Stomach smooth muscle (tissue), 2 donors: ENCODE measurements at regions not wholly inside any gene's neighbourhood (a gene's known extent, or its start where the extent isn't known, plus 50 kb on each side); places are given as distances from the start of the nearest gene placed in this dataset.

Experiments
- H3K27ac ChIP-seq: one replicate; pipeline ENCODE4 v1.7.0; 2013; ENCODE audit warnings: mild to moderate bottlenecking, low read length, inconsistent platforms
- H3K27me3 ChIP-seq, 2 donors: one replicate each; pipeline ENCODE4 v1.7.0; 2013; ENCODE audit warnings: low read length in 2 of 2; ENCODE audit not compliant: insufficient read depth in 2 of 2, control insufficient read depth in 1 of 2
- H3K36me3 ChIP-seq, 2 donors: one replicate each; pipeline ENCODE4 v1.7.0; 2013; ENCODE audit warnings: low read length in 2 of 2; ENCODE audit not compliant: control insufficient read depth in 2 of 2, insufficient read depth in 2 of 2
- H3K4me1 ChIP-seq: one replicate; pipeline ENCODE4 v1.7.0; 2013; ENCODE audit warnings: low read length; ENCODE audit not compliant: control insufficient read depth, insufficient read depth
- H3K4me3 ChIP-seq, 2 donors: one replicate each; pipeline ENCODE4 v1.7.0; 2013; ENCODE audit warnings: low read length in 2 of 2
- H3K9ac ChIP-seq, 2 donors: one replicate each; pipeline ENCODE4 v1.7.0; 2013; ENCODE audit warnings: low read length in 2 of 2, mild to moderate bottlenecking in 1 of 2
- H3K9me3 ChIP-seq, 2 donors: one replicate each; pipeline ENCODE4 v1.7.0; 2013; ENCODE audit warnings: low read length in 2 of 2; ENCODE audit not compliant: control insufficient read depth in 2 of 2
- donor health status: healthy.
- donor health status: Pancreatic carcinoma.

GRCh38 chr20:10771435-10772140 is 97.8 kb upstream of the JAG1 start:
- no peak overlapping the region for H3K9ac ChIP-seq
- no peaks in the 10 kb centered on the region for H3K4me1 ChIP-seq
- no peaks in the 10 kb centered on the region for H3K9me3 ChIP-seq
- no peak overlapping the region for H3K27ac ChIP-seq
- H3K27me3 ChIP-seq, result no peaks in the 10 kb centered on the region
- no peaks in the 10 kb centered on the region for H3K36me3 ChIP-seq
- no peak overlapping the region for H3K4me3 ChIP-seq

- H3K27me3 ChIP-seq, result no peaks in the 10 kb centered on the region
- H3K36me3 ChIP-seq, result no peaks in the 10 kb centered on the region
- no peak overlapping the region for H3K27ac ChIP-seq
Measured at GRCh38 chr20:10774357-10774943, 100.7 kb upstream of the JAG1 start.

GRCh38 chr20:10777710-10778109 is 103.9 kb upstream of the JAG1 start:
- H3K27me3 ChIP-seq, result no peaks in the 10 kb centered on the region
- H3K4me3 ChIP-seq, result no peak overlapping the region
- H3K4me1 ChIP-seq, result no peaks in the 10 kb centered on the region
- no peak overlapping the region for H3K9ac ChIP-seq
- no peaks in the 10 kb centered on the region for H3K36me3 ChIP-seq
- no peaks in the 10 kb centered on the region for H3K9me3 ChIP-seq
- no peak overlapping the region for H3K27ac ChIP-seq

More at GRCh38 chr20:10774357-10774943, 100.7 kb upstream of the JAG1 start:
- no peak overlapping the region for H3K4me3 ChIP-seq
- no peaks in the 10 kb centered on the region for H3K4me1 ChIP-seq
- H3K9me3 ChIP-seq, result no peaks in the 10 kb centered on the region
- H3K9ac ChIP-seq, result no peak overlapping the region

- Histone ChIP-seq H3K4me3 (no peak overlapping the region), H3K27ac (no peak overlapping the region), H3K36me3 (no peaks in the 10 kb centered on the region), H3K4me1 (no peaks in the 10 kb centered on the region), H3K9ac (no peak overlapping the region), H3K9me3 (no peaks in the 10 kb centered on the region), H3K27me3 (no peaks in the 10 kb centered on the region)
Measured at GRCh38 chr20:10779911-10780310, 106.1 kb upstream of the JAG1 start.

- Histone ChIP-seq H3K9ac (no peak overlapping the region), H3K36me3 (no peaks in the 10 kb centered on the region), H3K27ac (no peak overlapping the region), H3K9me3 (no peaks in the 10 kb centered on the region), H3K4me1 (no peaks in the 10 kb centered on the region), H3K27me3 (no peaks in the 10 kb centered on the region), H3K4me3 (no peak overlapping the region)
Measured at GRCh38 chr20:10780901-10781300, 107.1 kb upstream of the JAG1 start.

- Histone ChIP-seq H3K27ac (no peak overlapping the region), H3K9me3 (no peaks in the 10 kb centered on the region), H3K27me3 (no peaks in the 10 kb centered on the region), H3K4me1 (no peaks in the 10 kb centered on the region), H3K4me3 (no peak overlapping the region), H3K9ac (no peak overlapping the region), H3K36me3 (no peaks in the 10 kb centered on the region)
Measured at GRCh38 chr20:10781526-10781925, 107.7 kb upstream of the JAG1 start.

- H3K27me3 ChIP-seq, result no peaks in the 10 kb centered on the region
- no peak overlapping the region for H3K27ac ChIP-seq
- no peak overlapping the region for H3K4me3 ChIP-seq
- no peak overlapping the region for H3K9ac ChIP-seq
- no peaks in the 10 kb centered on the region for H3K9me3 ChIP-seq
- H3K36me3 ChIP-seq, result no peaks in the 10 kb centered on the region
- no peaks in the 10 kb centered on the region for H3K4me1 ChIP-seq
Measured at GRCh38 chr20:10783707-10784553, 110.1 kb upstream of the JAG1 start.

GRCh38 chr20:10784554-10785183 is 110.9 kb upstream of the JAG1 start:
- Histone ChIP-seq H3K4me3 (no peak overlapping the region), H3K36me3 (no peaks in the 10 kb centered on the region), H3K27me3 (no peaks in the 10 kb centered on the region), H3K27ac (no peak overlapping the region), H3K9me3 (no peaks in the 10 kb centered on the region), H3K9ac (no peak overlapping the region), H3K4me1 (no peaks in the 10 kb centered on the region)

- H3K27ac ChIP-seq, result no peak overlapping the region
- no peaks in the 10 kb centered on the region for H3K9me3 ChIP-seq
- no peak overlapping the region for H3K9ac ChIP-seq
- no peaks in the 10 kb centered on the region for H3K27me3 ChIP-seq
- no peaks in the 10 kb centered on the region for H3K4me1 ChIP-seq
- no peak overlapping the region for H3K4me3 ChIP-seq
- no peaks in the 10 kb centered on the region for H3K36me3 ChIP-seq
Measured at GRCh38 chr20:10786678-10787077, 112.9 kb upstream of the JAG1 start.

GRCh38 chr20:10788055-10788454 is 114.3 kb upstream of the JAG1 start:
- Histone ChIP-seq H3K36me3 (no peaks in the 10 kb centered on the region), H3K9me3 (no peaks in the 10 kb centered on the region), H3K9ac (no peak overlapping the region), H3K4me1 (no peaks in the 10 kb centered on the region), H3K27ac (no peak overlapping the region), H3K27me3 (no peaks in the 10 kb centered on the region), H3K4me3 (no peak overlapping the region)
